ENCODE measurements at regions not wholly inside any gene's neighbourhood (a gene's known extent, or its start where the extent isn't known, plus 50 kb on each side); places are given as distances from the start of the nearest gene placed in this dataset.

GRCh38 chr18:11336241-11336640, 186.9 kb upstream of the PIEZO2 start:
- no peak for DNase-seq (ENCODE audit: insufficient read length, low spot score, missing footprints)
- no peaks in the 10 kb centered on the region for H4K20me1 ChIP-seq (ENCODE audit: insufficient read depth, low read length)
- no peak overlapping the region for H2AFZ ChIP-seq (ENCODE audit: low read length)
- no peaks in the 10 kb centered on the region for H3K79me2 ChIP-seq (ENCODE audit: insufficient read depth, low read length)
- no peak overlapping the region for H3K4me3 ChIP-seq (ENCODE audit: insufficient read depth, low read length)
- no peak overlapping the region for H3K27ac ChIP-seq (ENCODE audit: low read depth, low read length)
- no peaks in the 10 kb centered on the region for H3K36me3 ChIP-seq (ENCODE audit: insufficient read depth, low read length)
- H3K4me2 ChIP-seq (ENCODE audit: insufficient read depth, low read length) = no peak overlapping the region
- no peaks in the 10 kb centered on the region for H3K9me3 ChIP-seq (ENCODE audit: low read depth, low read length)
- no peak for TF ChIP-seq CTCF (IDR thresholded peaks at IDR 0.05; ENCODE audit: extremely low read depth, low read depth, low read length)
- H3K4me1 ChIP-seq (ENCODE audit: insufficient read depth, low read length) = peaks cover 4% of the 10 kb centered on the region
- H3K27me3 ChIP-seq (ENCODE audit: insufficient read depth, low read length) = no peaks in the 10 kb centered on the region

GRCh38 chr18:11327391-11328009, 178.1 kb upstream of the PIEZO2 start:
- H3K4me2 ChIP-seq (ENCODE audit: insufficient read depth, low read length) = no peak overlapping the region
- no peak for TF ChIP-seq CTCF (IDR thresholded peaks at IDR 0.05; ENCODE audit: extremely low read depth, low read depth, low read length)
- no peaks in the 10 kb centered on the region for H3K27me3 ChIP-seq (ENCODE audit: insufficient read depth, low read length)
- H3K27ac ChIP-seq (ENCODE audit: low read depth, low read length) = peak overlapping the region; percentile 21
- H2AFZ ChIP-seq (ENCODE audit: low read length) = peak overlapping the region; percentile 44
- peaks cover 54% of the 10 kb centered on the region for H3K4me1 ChIP-seq (ENCODE audit: insufficient read depth, low read length)
- DNase-seq (ENCODE audit: insufficient read length, low spot score, missing footprints) = no peak
- H3K36me3 ChIP-seq (ENCODE audit: insufficient read depth, low read length) = no peaks in the 10 kb centered on the region
- H4K20me1 ChIP-seq (ENCODE audit: insufficient read depth, low read length) = no peaks in the 10 kb centered on the region
- H3K4me3 ChIP-seq (ENCODE audit: insufficient read depth, low read length) = no peak overlapping the region
- H3K9me3 ChIP-seq (ENCODE audit: low read depth, low read length) = no peaks in the 10 kb centered on the region
- H3K79me2 ChIP-seq (ENCODE audit: insufficient read depth, low read length) = no peaks in the 10 kb centered on the region

GRCh38 chr18:11324956-11325882, 175.8 kb upstream of the PIEZO2 start:
- no peaks in the 10 kb centered on the region for H3K9me3 ChIP-seq (ENCODE audit: low read depth, low read length)
- no peaks in the 10 kb centered on the region for H4K20me1 ChIP-seq (ENCODE audit: insufficient read depth, low read length)
- no peaks in the 10 kb centered on the region for H3K79me2 ChIP-seq (ENCODE audit: insufficient read depth, low read length)
- H3K27ac ChIP-seq (ENCODE audit: low read depth, low read length) = peak overlapping the region; percentile 99
- TF ChIP-seq CTCF (IDR thresholded peaks at IDR 0.05; ENCODE audit: extremely low read depth, low read depth, low read length) = no peak
- H3K27me3 ChIP-seq (ENCODE audit: insufficient read depth, low read length) = no peaks in the 10 kb centered on the region
- H3K4me3 ChIP-seq (ENCODE audit: insufficient read depth, low read length) = peak overlapping the region; percentile 56
- peak; percentile 84 for DNase-seq (ENCODE audit: insufficient read length, low spot score, missing footprints)
- H3K4me1 ChIP-seq (ENCODE audit: insufficient read depth, low read length) = peaks cover 68% of the 10 kb centered on the region
- H3K36me3 ChIP-seq (ENCODE audit: insufficient read depth, low read length) = no peaks in the 10 kb centered on the region
- peak overlapping the region; percentile 77 for H2AFZ ChIP-seq (ENCODE audit: low read length)
- peak overlapping the region; percentile 80 for H3K4me2 ChIP-seq (ENCODE audit: insufficient read depth, low read length)

GRCh38 chr18:11324510-11324909, 175.1 kb upstream of the PIEZO2 start:
- H2AFZ ChIP-seq (ENCODE audit: low read length) = no peak overlapping the region
- H3K9me3 ChIP-seq (ENCODE audit: low read depth, low read length) = no peaks in the 10 kb centered on the region
- H3K4me2 ChIP-seq (ENCODE audit: insufficient read depth, low read length) = peak overlapping the region; percentile 80
- H3K4me3 ChIP-seq (ENCODE audit: insufficient read depth, low read length) = no peak overlapping the region
- H3K27ac ChIP-seq (ENCODE audit: low read depth, low read length) = peak overlapping the region; percentile 99
- no peak for TF ChIP-seq CTCF (IDR thresholded peaks at IDR 0.05; ENCODE audit: extremely low read depth, low read depth, low read length)
- peaks cover 68% of the 10 kb centered on the region for H3K4me1 ChIP-seq (ENCODE audit: insufficient read depth, low read length)
- H3K27me3 ChIP-seq (ENCODE audit: insufficient read depth, low read length) = no peaks in the 10 kb centered on the region
- no peak for DNase-seq (ENCODE audit: insufficient read length, low spot score, missing footprints)
- no peaks in the 10 kb centered on the region for H4K20me1 ChIP-seq (ENCODE audit: insufficient read depth, low read length)
- H3K79me2 ChIP-seq (ENCODE audit: insufficient read depth, low read length) = no peaks in the 10 kb centered on the region
- no peaks in the 10 kb centered on the region for H3K36me3 ChIP-seq (ENCODE audit: insufficient read depth, low read length)

Measured in osteoblast (primary cell).